HCT116 (cell line): ENCODE measurements at regions not wholly inside any gene's neighbourhood (a gene's known extent, or its start where the extent isn't known, plus 50 kb on each side); places are given as distances from the start of the nearest gene placed in this dataset.

ENCODE experiments used
- ATAC-seq: fragments of 200-7000 bp; cut with Tn5 transposase; 2 replicates; pipeline ENCODE4 v1.9.1; 2020; ENCODE audit warnings: mild to moderate bottlenecking, moderate library complexity
- BruUV-seq: library from RNA; stranded (reverse); fragments of 400-500 nt; replicated peaks from 2 replicates; lab custom pipeline; 2021; lab: Mats Ljungman, UMichigan
- CTCF ChIA-PET: fragments of 300-600 bp; sonication (Branson Sonifier 250); formaldehyde crosslinking; loops from one replicate; lab custom pipeline; 2021; ENCODE audit warnings: antibody characterized with exemption; lab: Charles Lee
- POLR2A ChIA-PET: fragments of 300-600, 350-600 bp; sonication (Branson Sonifier 250); formaldehyde crosslinking; loops from one replicate; lab custom pipeline; 2021; ENCODE audit warnings: antibody characterized with exemption; lab: Charles Lee
- RAD21 ChIA-PET, 2 experiments: fragments of 300-600 bp; sonication (Branson Sonifier 250); formaldehyde crosslinking; loops; one replicate each; lab custom pipeline; 2023; ENCODE audit warnings: low total read pairs in 2 of 2; ENCODE audit not compliant: uncharacterized antibody in 2 of 2, unreplicated experiment in 2 of 2, low non-redundant PET in 1 of 2; lab: Charles Lee
- DNase-seq: peaks from one replicate; pipeline ENCODE4 v3.0.0-alpha.2; 2010; ENCODE audit warnings: low read depth, low spot score
- H2AFZ ChIP-seq: fragments of 200-600 bp; shearing (Covaris generic), sonication (generic); 2 replicates; pipeline ENCODE4 v1.6.1; 2017; ENCODE audit warnings: low read depth, mixed run types, mixed read lengths, antibody characterized with exemption, low read length; ENCODE audit not compliant: poor library complexity, severe bottlenecking
- H3K27ac ChIP-seq: 2 replicates; pipeline ENCODE4 v1.5.1; 2012; ENCODE audit warnings: low read depth, low read length
- H3K27me3 ChIP-seq: fragments of 200-600 bp; sonication (generic); 2 replicates; pipeline ENCODE4 v1.6.1; 2016; ENCODE audit warnings: mixed run types, low read length, mixed read lengths; ENCODE audit not compliant: insufficient read depth
- H3K36me3 ChIP-seq, 2 experiments: fragments of 200-500 bp in 1 of 2; fragments of 200-600 bp in 1 of 2; sonication (Bioruptor generic) in 1 of 2; sonication (generic) in 1 of 2; 2 replicates each; pipeline versions ENCODE4 v1.5.1 to v1.6.1; 2014 to 2016; ENCODE audit warnings: low read length in 2 of 2, inconsistent platforms in 1 of 2, mixed read lengths in 1 of 2, mixed run types in 1 of 2; ENCODE audit not compliant: insufficient read depth in 2 of 2, control insufficient read depth in 1 of 2
- H3K4me1 ChIP-seq, 2 experiments: fragments of 200-600 bp in 1 of 2; sonication (generic) in 1 of 2; 2 replicates each; pipeline versions ENCODE4 v1.5.1 to v1.6.1; 2012 to 2017; ENCODE audit warnings: low read length in 2 of 2, inconsistent platforms in 1 of 2, mild to moderate bottlenecking in 1 of 2, mixed read lengths in 1 of 2, mixed run types in 1 of 2, moderate library complexity in 1 of 2; ENCODE audit not compliant: insufficient read depth in 2 of 2, control insufficient read depth in 1 of 2
- H3K4me2 ChIP-seq: fragments of 200-600 bp; sonication (generic); 2 replicates; pipeline ENCODE4 v1.6.1; 2017; ENCODE audit warnings: mixed run types, low read length, mixed read lengths
- H3K4me3 ChIP-seq, 2 experiments: fragments of 200-600 bp in 1 of 2; sonication (generic) in 1 of 2; replicated peaks in 1 of 2; 2 replicates each; pipeline ENCODE4 v1.5.1; 2011 to 2016; ENCODE audit warnings: low read length in 2 of 2, control low read depth in 1 of 2, low read depth in 1 of 2, mild to moderate bottlenecking in 1 of 2, mixed read lengths in 1 of 2, mixed run types in 1 of 2
- H3K79me2 ChIP-seq: fragments of 200-600 bp; sonication (generic); 2 replicates; pipeline ENCODE4 v1.6.1; 2017; ENCODE audit warnings: mild to moderate bottlenecking, mixed run types, low read length, moderate library complexity, mixed read lengths; ENCODE audit not compliant: insufficient read depth
- H3K9ac ChIP-seq: fragments of 200-600 bp; sonication (generic); 2 replicates; pipeline ENCODE4 v1.6.1; 2016; ENCODE audit warnings: low read length, mixed read lengths
- H3K9me2 ChIP-seq: fragments of 200-600 bp; sonication (generic), shearing (Covaris generic); 2 replicates; pipeline ENCODE4 v1.6.1; 2017; ENCODE audit warnings: mixed run types, mild to moderate bottlenecking, moderate library complexity; ENCODE audit not compliant: insufficient read depth
- H3K9me3 ChIP-seq, 2 experiments: fragments of 200-500 bp in 1 of 2; fragments of 200-600 bp in 1 of 2; sonication (Bioruptor generic) in 1 of 2; sonication (generic) in 1 of 2; 2 replicates each; pipeline ENCODE4 v1.6.1; 2014 to 2017; ENCODE audit warnings: low read length in 2 of 2, mixed read lengths in 2 of 2, inconsistent platforms in 1 of 2, low read depth in 1 of 2, mild to moderate bottlenecking in 1 of 2, mixed run types in 1 of 2, moderate library complexity in 1 of 2; ENCODE audit not compliant: control insufficient read depth in 1 of 2, insufficient read depth in 1 of 2
- H4K20me1 ChIP-seq: fragments of 200-600 bp; sonication (generic), shearing (Covaris generic); 2 replicates; pipeline ENCODE4 v1.6.1; 2017; ENCODE audit warnings: mixed run types, mild to moderate bottlenecking, moderate library complexity; ENCODE audit not compliant: insufficient read depth
- CBX3 ChIP-seq: IDR thresholded peaks from 2 replicates; pipeline ENCODE4 v1.6.1; 2012; ENCODE audit warnings: low read depth
- EGR1 ChIP-seq: IDR thresholded peaks from 2 replicates; pipeline ENCODE4 v1.6.1; 2012; ENCODE audit warnings: low read depth
- ELF1 ChIP-seq: IDR thresholded peaks from 2 replicates; pipeline ENCODE4 v1.6.1; 2012; ENCODE audit warnings: low read depth, borderline replicate concordance
- EZH2 ChIP-seq: fragments of 200-600 bp; sonication (generic); IDR thresholded peaks from 2 replicates; pipeline ENCODE4 v1.6.1; 2017; ENCODE audit warnings: antibody characterized with exemption, mixed run types
- EZH2phosphoT487 ChIP-seq: fragments of 200-600 bp; IDR thresholded peaks from 2 replicates; pipeline ENCODE4 v1.6.1; 2018; ENCODE audit warnings: antibody characterized with exemption, borderline replicate concordance
- FOSL1 ChIP-seq: IDR thresholded peaks from 2 replicates; pipeline ENCODE4 v1.6.1; 2012; ENCODE audit warnings: low read depth
- JUND ChIP-seq: IDR thresholded peaks from 2 replicates; pipeline ENCODE4 v1.6.1; 2012
- POLR2A ChIP-seq: IDR thresholded peaks from 2 replicates; pipeline ENCODE4 v1.7.0; 2011; ENCODE audit warnings: borderline replicate concordance; ENCODE audit not compliant: insufficient read depth, insufficient read length; ENCODE audit errors: extremely low read depth
- POLR2AphosphoS5 ChIP-seq: IDR thresholded peaks from 2 replicates; pipeline ENCODE4 v1.6.1; 2011; ENCODE audit warnings: mild to moderate bottlenecking, low read depth, low read length, moderate library complexity
- RAD21 ChIP-seq: IDR thresholded peaks from 2 replicates; pipeline ENCODE4 v1.6.1; 2012; ENCODE audit warnings: low read depth, mild to moderate bottlenecking
- SIN3A ChIP-seq: IDR thresholded peaks from 2 replicates; pipeline ENCODE4 v1.6.1; 2012; ENCODE audit warnings: low read depth
- SP1 ChIP-seq: IDR thresholded peaks from 2 replicates; pipeline ENCODE4 v1.6.1; 2012; ENCODE audit warnings: low read depth
- SRF ChIP-seq: IDR thresholded peaks from 2 replicates; pipeline ENCODE4 v1.6.1; 2012; ENCODE audit warnings: low read depth
- TCF7L2 ChIP-seq: IDR thresholded peaks from 2 replicates; pipeline ENCODE4 v1.7.0; 2011; ENCODE audit warnings: borderline replicate concordance, inconsistent platforms; ENCODE audit not compliant: insufficient read depth, insufficient read length; ENCODE audit errors: extremely low read depth
- YY1 ChIP-seq: IDR thresholded peaks from 2 replicates; pipeline ENCODE4 v1.6.1; 2011; ENCODE audit warnings: low read length, low read depth, moderate library complexity, mild to moderate bottlenecking; ENCODE audit not compliant: insufficient replicate concordance; ENCODE audit errors: extremely low read depth
- ZNF274 ChIP-seq: fragments of 200-500 bp; sonication (Bioruptor generic); IDR thresholded peaks from 2 replicates; pipeline ENCODE4 v1.6.1; 2014; ENCODE audit warnings: mild to moderate bottlenecking, low read depth, low read length, inconsistent platforms
- intact Hi-C: fragments of 100-400 bp; cut with micrococcal nuclease; formaldehyde crosslinking; loops from 2 replicates; pipeline ENCODE4 v1.10.0; 2022
- TF ChIP-seq, protein P1 (sequence below), 3 experiments: fragments of 200-600 bp in 1 of 3; sonication (generic) in 1 of 3; IDR thresholded peaks in 2 of 3; conservative IDR thresholded peaks in 1 of 3; 2 replicates each; pipeline ENCODE4 v1.5.1; 2012 to 2017; ENCODE audit warnings: low read depth in 2 of 3, low read length in 2 of 3, antibody characterized with exemption in 1 of 3, borderline replicate concordance in 1 of 3, control low read depth in 1 of 3, mild to moderate bottlenecking in 1 of 3, mixed read lengths in 1 of 3, mixed run types in 1 of 3, moderate library complexity in 1 of 3; ENCODE audit not compliant: insufficient read depth in 1 of 3
- TF ChIP-seq, protein P2 (sequence below): IDR thresholded peaks from 2 replicates; pipeline ENCODE4 v1.6.1; 2012; ENCODE audit warnings: low read depth

DNA sequence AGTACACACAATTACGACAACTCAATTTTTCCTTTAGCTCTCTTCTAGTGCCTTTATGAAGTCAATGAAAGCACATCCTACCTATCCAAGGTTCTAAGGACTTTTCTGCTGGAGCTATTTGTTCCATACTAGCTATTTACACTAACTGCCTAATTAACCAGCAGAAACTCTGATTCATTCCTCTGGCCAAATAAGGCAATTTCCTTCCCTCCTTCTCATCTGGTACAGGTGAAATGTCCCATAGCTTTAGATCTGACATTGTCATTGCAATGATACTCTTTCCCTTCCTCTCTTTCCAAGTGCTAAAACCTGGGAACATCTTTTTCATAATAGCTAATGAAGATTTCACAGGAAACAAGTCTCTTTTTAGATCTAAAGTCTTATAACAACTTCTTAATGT lies 521.7 kb downstream of the SOX2 start:
- CTCF ChIA-PET = no interaction called here
- Histone ChIP-seq H3K36me3 (no peaks in the 10 kb centered on the region), H3K27me3 (no peaks in the 10 kb centered on the region), H3K27ac (no peak overlapping the region), H3K4me3 (no peak overlapping the region), H3K79me2 (no peaks in the 10 kb centered on the region), H4K20me1 (no peaks in the 10 kb centered on the region), H3K9me3 (no peaks in the 10 kb centered on the region), H3K9ac (no peak overlapping the region), H3K4me2 (no peak overlapping the region), H3K9me2 (no peaks in the 10 kb centered on the region), H2AFZ (no peak overlapping the region), H3K4me1 (no peaks in the 10 kb centered on the region)
- RAD21 ChIA-PET = no interaction called here
- BruUV-seq = no TSS peak
- ATAC-seq = no peak
- intact Hi-C loops = no loop called here
- POLR2A ChIA-PET = no interaction called here
- no peak for TF ChIP-seq ELF1
- no peak for TF ChIP-seq EZH2phosphoT487
- TF ChIP-seq SRF = peak; percentile 75
- no peak for DNase-seq

DNA sequence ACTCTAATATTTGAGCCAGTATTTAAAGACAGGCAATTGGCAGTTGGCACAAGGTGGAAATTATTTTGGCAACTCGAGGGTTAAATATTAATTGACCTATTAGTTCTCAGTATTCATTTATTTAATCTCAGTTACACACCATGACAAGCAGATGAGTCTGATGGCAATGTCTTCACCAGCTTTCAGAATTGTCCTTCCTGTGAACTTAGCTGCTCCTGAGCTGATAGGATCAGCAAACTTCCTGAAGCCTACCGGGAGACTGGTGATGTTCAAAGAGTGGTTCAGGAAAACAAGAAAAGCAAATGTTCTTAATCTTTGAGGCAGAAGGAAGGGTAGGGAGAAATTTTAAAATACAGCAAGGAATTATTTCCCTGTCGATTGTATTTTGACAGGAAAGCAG lies 522.2 kb downstream of the SOX2 start:
- H3K27ac ChIP-seq = no peak overlapping the region
- DNase-seq (no peak), ATAC-seq (no peak)
- H3K4me1 ChIP-seq = no peaks in the 10 kb centered on the region
- no peak overlapping the region for H3K4me3 ChIP-seq
- no peaks in the 10 kb centered on the region for H3K9me3 ChIP-seq
- H2AFZ ChIP-seq = no peak overlapping the region
- H3K9ac ChIP-seq = no peak overlapping the region
- CTCF ChIA-PET = no interaction called here
- no peaks in the 10 kb centered on the region for H3K79me2 ChIP-seq
- no peaks in the 10 kb centered on the region for H3K36me3 ChIP-seq
- no TSS peak for BruUV-seq
- RAD21 ChIA-PET = no interaction called here
- H3K27me3 ChIP-seq = no peaks in the 10 kb centered on the region
- POLR2A ChIA-PET = no interaction called here
- intact Hi-C loops = no loop called here
- no peaks in the 10 kb centered on the region for H4K20me1 ChIP-seq
- no peaks in the 10 kb centered on the region for H3K9me2 ChIP-seq
- no peak overlapping the region for H3K4me2 ChIP-seq
- TF ChIP-seq ZNF274 (no peak), SRF (no peak), POLR2A (no peak), EGR1 (no peak), RAD21 (no peak), POLR2AphosphoS5 (no peak), ELF1 (no peak), EZH2 (no peak), EZH2phosphoT487 (no peak), CBX3 (no peak), SP1 (no peak), JUND (no peak), FOSL1 (no peak), SIN3A (no peak), TCF7L2 (no peak), YY1 (no peak)
- TF ChIP-seq, protein P1, sequence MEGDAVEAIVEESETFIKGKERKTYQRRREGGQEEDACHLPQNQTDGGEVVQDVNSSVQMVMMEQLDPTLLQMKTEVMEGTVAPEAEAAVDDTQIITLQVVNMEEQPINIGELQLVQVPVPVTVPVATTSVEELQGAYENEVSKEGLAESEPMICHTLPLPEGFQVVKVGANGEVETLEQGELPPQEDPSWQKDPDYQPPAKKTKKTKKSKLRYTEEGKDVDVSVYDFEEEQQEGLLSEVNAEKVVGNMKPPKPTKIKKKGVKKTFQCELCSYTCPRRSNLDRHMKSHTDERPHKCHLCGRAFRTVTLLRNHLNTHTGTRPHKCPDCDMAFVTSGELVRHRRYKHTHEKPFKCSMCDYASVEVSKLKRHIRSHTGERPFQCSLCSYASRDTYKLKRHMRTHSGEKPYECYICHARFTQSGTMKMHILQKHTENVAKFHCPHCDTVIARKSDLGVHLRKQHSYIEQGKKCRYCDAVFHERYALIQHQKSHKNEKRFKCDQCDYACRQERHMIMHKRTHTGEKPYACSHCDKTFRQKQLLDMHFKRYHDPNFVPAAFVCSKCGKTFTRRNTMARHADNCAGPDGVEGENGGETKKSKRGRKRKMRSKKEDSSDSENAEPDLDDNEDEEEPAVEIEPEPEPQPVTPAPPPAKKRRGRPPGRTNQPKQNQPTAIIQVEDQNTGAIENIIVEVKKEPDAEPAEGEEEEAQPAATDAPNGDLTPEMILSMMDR (IDR thresholded peaks at IDR 0.05 in 2 of 3, conservative IDR thresholded peaks at IDR 0.05 in 1 of 3; ENCODE audit: borderline replicate concordance in 1 of 3, insufficient read depth in 1 of 3, low read depth in 2 of 3, low read length in 2 of 3) = no peak
- TF ChIP-seq, protein P2, sequence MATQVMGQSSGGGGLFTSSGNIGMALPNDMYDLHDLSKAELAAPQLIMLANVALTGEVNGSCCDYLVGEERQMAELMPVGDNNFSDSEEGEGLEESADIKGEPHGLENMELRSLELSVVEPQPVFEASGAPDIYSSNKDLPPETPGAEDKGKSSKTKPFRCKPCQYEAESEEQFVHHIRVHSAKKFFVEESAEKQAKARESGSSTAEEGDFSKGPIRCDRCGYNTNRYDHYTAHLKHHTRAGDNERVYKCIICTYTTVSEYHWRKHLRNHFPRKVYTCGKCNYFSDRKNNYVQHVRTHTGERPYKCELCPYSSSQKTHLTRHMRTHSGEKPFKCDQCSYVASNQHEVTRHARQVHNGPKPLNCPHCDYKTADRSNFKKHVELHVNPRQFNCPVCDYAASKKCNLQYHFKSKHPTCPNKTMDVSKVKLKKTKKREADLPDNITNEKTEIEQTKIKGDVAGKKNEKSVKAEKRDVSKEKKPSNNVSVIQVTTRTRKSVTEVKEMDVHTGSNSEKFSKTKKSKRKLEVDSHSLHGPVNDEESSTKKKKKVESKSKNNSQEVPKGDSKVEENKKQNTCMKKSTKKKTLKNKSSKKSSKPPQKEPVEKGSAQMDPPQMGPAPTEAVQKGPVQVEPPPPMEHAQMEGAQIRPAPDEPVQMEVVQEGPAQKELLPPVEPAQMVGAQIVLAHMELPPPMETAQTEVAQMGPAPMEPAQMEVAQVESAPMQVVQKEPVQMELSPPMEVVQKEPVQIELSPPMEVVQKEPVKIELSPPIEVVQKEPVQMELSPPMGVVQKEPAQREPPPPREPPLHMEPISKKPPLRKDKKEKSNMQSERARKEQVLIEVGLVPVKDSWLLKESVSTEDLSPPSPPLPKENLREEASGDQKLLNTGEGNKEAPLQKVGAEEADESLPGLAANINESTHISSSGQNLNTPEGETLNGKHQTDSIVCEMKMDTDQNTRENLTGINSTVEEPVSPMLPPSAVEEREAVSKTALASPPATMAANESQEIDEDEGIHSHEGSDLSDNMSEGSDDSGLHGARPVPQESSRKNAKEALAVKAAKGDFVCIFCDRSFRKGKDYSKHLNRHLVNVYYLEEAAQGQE = no peak
